Spleen (tissue), 11 donors: ENCODE measurements at regions not wholly inside any gene's neighbourhood (a gene's known extent, or its start where the extent isn't known, plus 50 kb on each side); places are given as distances from the start of the nearest gene placed in this dataset.
"Not testable (repeated sequence)": the region's sequence is repeated elsewhere in the genome, so short reads cannot be mapped to it uniquely, and the experiment has no call there.

Source experiments
- DNase-seq: peaks from one replicate; pipeline ENCODE4 v3.0.0-alpha.2; 2020
- H3K27ac ChIP-seq, 8 donors: fragments of 200-600 bp; sonication (generic) in 7 of 8; 1 replicate in 4 of 8; 2 replicates in 4 of 8; pipeline versions ENCODE4 v1.5.0 to v1.8.0; 2016 to 2021; ENCODE audit warnings: inconsistent platforms in 4 of 8, mild to moderate bottlenecking in 4 of 8, moderate library complexity in 1 of 8
- H3K27me3 ChIP-seq, 7 donors: fragments of 200-600 bp; sonication (generic) in 6 of 7; replicated peaks in 1 of 7; 1 replicate in 4 of 7; 2 replicates in 3 of 7; pipeline versions ENCODE4 v1.5.0 to v1.8.0; 2016 to 2021; ENCODE audit warnings: inconsistent platforms in 3 of 7, mild to moderate bottlenecking in 1 of 7
- H3K36me3 ChIP-seq, 6 donors: fragments of 200-600 bp; sonication (generic) in 5 of 6; 1 replicate in 4 of 6; 2 replicates in 2 of 6; pipeline versions ENCODE4 v1.5.0 to v1.8.0; 2016 to 2021; ENCODE audit warnings: inconsistent platforms in 2 of 6
- H3K4me1 ChIP-seq, 6 donors: fragments of 200-600 bp; sonication (generic) in 5 of 6; 1 replicate in 3 of 6; 2 replicates in 3 of 6; pipeline versions ENCODE4 v1.5.0 to v1.8.0; 2016 to 2021; ENCODE audit warnings: inconsistent platforms in 3 of 6
- H3K4me3 ChIP-seq, 8 donors: fragments of 200-600 bp; sonication (generic) in 7 of 8; 1 replicate in 4 of 8; 2 replicates in 4 of 8; pipeline versions ENCODE4 v1.5.0 to v1.8.0; 2016 to 2021; ENCODE audit warnings: inconsistent platforms in 4 of 8, mild to moderate bottlenecking in 4 of 8, moderate library complexity in 2 of 8
- H3K9me3 ChIP-seq, 8 donors: fragments of 200-600 bp; sonication (generic) in 7 of 8; 1 replicate in 4 of 8; 2 replicates in 4 of 8; pipeline versions ENCODE4 v1.5.0 to v1.8.0; 2016 to 2021; ENCODE audit warnings: inconsistent platforms in 4 of 8
- POLR2A ChIP-seq, 3 donors: fragments of 450-650 bp; IDR thresholded peaks; one replicate each; pipeline ENCODE4 v1.5.1; 2017; ENCODE audit warnings: antibody characterized with exemption in 3 of 3, mild to moderate bottlenecking in 1 of 3
- POLR2AphosphoS5 ChIP-seq, 3 donors: sonication (generic); formaldehyde crosslinking; IDR thresholded peaks; one replicate each; pipeline ENCODE4 v1.5.1; 2017; ENCODE audit warnings: antibody characterized with exemption in 3 of 3
- WGBS, 5 donors: extraction: QIAGEN DNeasy Blood & Tissue Kit in 3 of 5; methylation state at CpG; one replicate each; pipeline versions ENCODE4 v1.1.5 to v1.1.7; 2013 to 2018; 5-methylcytosine and 5-hydroxymethylcytosine counted together
- intact Hi-C: fragments of 100-400 bp; cut with DNase I; formaldehyde crosslinking; loops from one replicate; pipeline ENCODE4 v1.15.0; 2023; ENCODE audit warnings: low total_unique reads
- TF ChIP-seq, protein P1 (sequence below), 11 experiments: fragments of 200-600 bp in 7 of 11; fragments of 450-650 bp in 4 of 11; sonication (generic) in 4 of 11; IDR thresholded peaks in 8 of 11; conservative IDR thresholded peaks in 3 of 11; 1 replicate in 7 of 11; 2 replicates in 4 of 11; pipeline versions ENCODE4 v1.4.0 to v1.8.0; 2016 to 2021; ENCODE audit warnings: antibody characterized with exemption in 11 of 11, inconsistent platforms in 4 of 11, mild to moderate bottlenecking in 1 of 11
- donor health status: healthy with polysubstance abuse.
- donor health status: DM: no; HTN: no; CAD: no; lungs with moderate emphysema.
- donor health status: DM: no; HTN: no; CAD: no.
- donor health status: Bipolar disorder and iron deficiency.
- donor health status: healthy.
- donor health status: DM: no; HTN: no; CAD: no.
- donor health status: DM: yes; HTN: yes; CAD: no.

DNA sequence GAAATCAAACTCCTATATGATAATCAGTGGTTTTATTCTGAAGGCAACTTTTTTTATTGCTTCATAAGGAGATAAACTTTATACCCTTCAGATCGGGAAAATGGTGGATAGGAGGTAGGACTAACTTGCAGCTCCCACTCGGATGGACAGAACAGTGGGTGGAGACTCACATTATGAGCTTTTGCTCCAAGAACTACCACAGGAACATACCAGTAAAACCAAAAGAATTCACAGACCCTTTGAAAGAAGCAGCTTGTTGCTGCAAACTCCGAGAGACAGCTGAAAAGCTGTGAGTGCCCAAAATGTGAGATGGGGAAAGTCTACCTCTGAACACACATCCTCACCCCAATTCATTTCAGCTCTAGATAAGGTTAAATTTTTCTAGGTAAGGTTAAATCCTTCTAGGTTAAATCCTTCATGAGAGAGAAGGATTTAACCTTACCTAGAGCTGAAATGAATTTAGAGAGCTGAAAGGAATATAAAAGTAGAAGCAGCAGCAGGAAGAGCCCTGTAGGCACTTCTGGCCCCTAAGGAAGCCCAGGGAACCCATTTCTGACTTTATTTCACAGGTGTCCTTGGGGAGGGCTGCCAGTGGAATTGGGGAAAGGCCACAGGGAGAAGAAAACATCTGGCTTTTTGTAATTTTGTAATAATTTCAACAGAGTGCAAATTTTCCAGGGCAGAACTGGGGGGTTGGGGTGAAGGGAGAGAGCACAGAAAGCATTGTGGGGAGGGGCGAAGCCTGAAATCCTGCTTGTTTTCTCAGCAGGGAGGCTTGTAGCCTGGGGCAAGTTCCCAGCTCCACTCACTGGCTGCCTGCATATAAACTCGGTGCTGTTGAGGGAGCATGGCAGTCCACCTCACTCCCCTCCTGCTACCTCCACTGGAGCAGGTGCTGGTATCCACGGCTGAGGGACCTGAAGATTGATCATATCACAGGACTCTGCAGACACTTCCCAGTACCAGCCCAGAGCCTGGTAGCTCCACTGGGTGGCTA is 65.9 kb upstream of the HCRTR2 start:
- whole genome bisulfite sequencing, 5 donors, result 52 to 70% (median 68%) methylated on average over 6 of the region's 6 CpGs
- Histone ChIP-seq H3K9me3 (peaks cover 0 to 25% (median 15%) of the 10 kb centered on the region in 8 donors), H3K4me1 (no peaks in the 10 kb centered on the region), H3K27me3 (no peaks in the 10 kb centered on the region), H3K27ac (no peak overlapping the region), H3K36me3 (no peaks in the 10 kb centered on the region), H3K4me3 (no peak overlapping the region)
- intact Hi-C loops, result no loop called here
- DNase-seq, result peak; percentile 41
- TF ChIP-seq POLR2AphosphoS5 (IDR thresholded peaks at IDR 0.05) (no peak), POLR2A (IDR thresholded peaks at IDR 0.05) (no peak)
- TF ChIP-seq, protein P1, sequence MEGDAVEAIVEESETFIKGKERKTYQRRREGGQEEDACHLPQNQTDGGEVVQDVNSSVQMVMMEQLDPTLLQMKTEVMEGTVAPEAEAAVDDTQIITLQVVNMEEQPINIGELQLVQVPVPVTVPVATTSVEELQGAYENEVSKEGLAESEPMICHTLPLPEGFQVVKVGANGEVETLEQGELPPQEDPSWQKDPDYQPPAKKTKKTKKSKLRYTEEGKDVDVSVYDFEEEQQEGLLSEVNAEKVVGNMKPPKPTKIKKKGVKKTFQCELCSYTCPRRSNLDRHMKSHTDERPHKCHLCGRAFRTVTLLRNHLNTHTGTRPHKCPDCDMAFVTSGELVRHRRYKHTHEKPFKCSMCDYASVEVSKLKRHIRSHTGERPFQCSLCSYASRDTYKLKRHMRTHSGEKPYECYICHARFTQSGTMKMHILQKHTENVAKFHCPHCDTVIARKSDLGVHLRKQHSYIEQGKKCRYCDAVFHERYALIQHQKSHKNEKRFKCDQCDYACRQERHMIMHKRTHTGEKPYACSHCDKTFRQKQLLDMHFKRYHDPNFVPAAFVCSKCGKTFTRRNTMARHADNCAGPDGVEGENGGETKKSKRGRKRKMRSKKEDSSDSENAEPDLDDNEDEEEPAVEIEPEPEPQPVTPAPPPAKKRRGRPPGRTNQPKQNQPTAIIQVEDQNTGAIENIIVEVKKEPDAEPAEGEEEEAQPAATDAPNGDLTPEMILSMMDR (IDR thresholded peaks at IDR 0.05 in 8 of 11, conservative IDR thresholded peaks at IDR 0.05 in 3 of 11), result no peak

DNA sequence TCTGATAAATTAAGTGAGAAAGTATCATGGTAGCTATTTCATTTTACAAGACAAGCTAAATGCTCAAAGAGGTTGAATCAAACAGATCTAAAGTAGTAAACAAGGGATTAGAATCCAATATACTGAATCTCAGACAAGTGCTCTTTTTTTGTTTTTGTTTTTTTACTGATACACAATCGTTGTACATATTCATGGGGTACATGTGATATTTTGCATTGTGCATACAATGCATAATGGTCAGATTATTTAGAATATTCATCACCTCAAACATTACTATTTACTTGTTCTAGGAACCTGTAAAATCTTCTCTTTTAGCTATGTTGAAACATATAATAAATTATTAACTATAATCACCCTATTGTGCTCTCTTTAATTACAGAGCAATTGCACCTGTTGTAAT is 57.0 kb upstream of the HCRTR2 start:
- intact Hi-C loops, result no loop called here
- 59 to 88% (median 72%) methylated on average over 1 of the region's 1 CpG for WGBS, 5 donors
- Histone ChIP-seq H3K4me1 (no peaks in the 10 kb centered on the region), H3K27me3 (no peaks in the 10 kb centered on the region), H3K4me3 (no peak overlapping the region), H3K36me3 (no peaks in the 10 kb centered on the region), H3K27ac (no peak overlapping the region), H3K9me3 (peaks cover 0 to 38% (median 18%) of the 10 kb centered on the region in 8 donors)
- no peak for DNase-seq
- no peak for TF ChIP-seq POLR2AphosphoS5 (IDR thresholded peaks at IDR 0.05)
- TF ChIP-seq, protein P1 (IDR thresholded peaks at IDR 0.05 in 8 of 11, conservative IDR thresholded peaks at IDR 0.05 in 3 of 11), result no peak
- no peak for TF ChIP-seq POLR2A (IDR thresholded peaks at IDR 0.05)

DNA sequence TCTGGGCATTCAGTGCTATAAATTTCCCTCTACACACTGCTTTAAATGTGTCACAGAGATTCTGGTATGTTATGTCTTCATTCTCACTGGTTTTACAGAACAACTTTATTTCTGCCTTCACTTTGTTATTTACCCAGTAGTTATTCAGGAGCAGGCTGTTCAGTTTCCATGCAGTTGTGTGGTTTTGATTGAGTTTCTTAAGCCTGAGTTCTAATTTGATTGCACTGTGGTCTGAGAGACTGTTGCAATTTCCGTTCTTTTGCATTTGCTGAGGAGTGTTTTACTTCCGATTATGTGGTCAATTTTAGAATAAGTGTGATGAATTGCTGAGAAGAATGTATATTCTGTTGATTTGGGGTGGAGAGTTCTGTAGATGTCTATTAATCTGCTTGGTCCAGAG is 50.1 kb upstream of the HCRTR2 start:
- H3K27ac ChIP-seq, H3K4me1 ChIP-seq, H3K4me3 ChIP-seq, H3K27me3 ChIP-seq, intact Hi-C loops, H3K36me3 ChIP-seq, DNase-seq: not testable (repeated sequence)
- H3K9me3 ChIP-seq, result peaks cover 0 to 65% (median 44%) of the 10 kb centered on the region in 8 donors
- WGBS, 5 donors, result 73 to 89% (median 83%) methylated on average over 2 of the region's 2 CpGs
